Hepatocyte (in vitro differentiated cells): ENCODE measurements at regions not wholly inside any gene's neighbourhood (a gene's known extent, or its start where the extent isn't known, plus 50 kb on each side); places are given as distances from the start of the nearest gene placed in this dataset.

ENCODE experiments used
- EZH2 ChIP-seq: fragments of 200-600 bp; sonication (generic); IDR thresholded peaks from 2 replicates; pipeline ENCODE4 v1.6.1; 2016; ENCODE audit warnings: antibody characterized with exemption, mild to moderate bottlenecking, borderline replicate concordance
- EZH2phosphoT487 ChIP-seq: fragments of 200-600 bp; sonication (generic); IDR thresholded peaks from one replicate; pipeline ENCODE4 v1.6.1; 2018; ENCODE audit warnings: antibody characterized with exemption, mild to moderate bottlenecking, low read depth, moderate library complexity; ENCODE audit not compliant: unreplicated experiment, severe bottlenecking
- TF ChIP-seq, protein P1 (sequence below): fragments of 200-600 bp; sonication (generic); IDR thresholded peaks from 2 replicates; pipeline ENCODE4 v1.5.1; 2016; ENCODE audit warnings: antibody characterized with exemption, mild to moderate bottlenecking; ENCODE audit not compliant: poor library complexity

DNA sequence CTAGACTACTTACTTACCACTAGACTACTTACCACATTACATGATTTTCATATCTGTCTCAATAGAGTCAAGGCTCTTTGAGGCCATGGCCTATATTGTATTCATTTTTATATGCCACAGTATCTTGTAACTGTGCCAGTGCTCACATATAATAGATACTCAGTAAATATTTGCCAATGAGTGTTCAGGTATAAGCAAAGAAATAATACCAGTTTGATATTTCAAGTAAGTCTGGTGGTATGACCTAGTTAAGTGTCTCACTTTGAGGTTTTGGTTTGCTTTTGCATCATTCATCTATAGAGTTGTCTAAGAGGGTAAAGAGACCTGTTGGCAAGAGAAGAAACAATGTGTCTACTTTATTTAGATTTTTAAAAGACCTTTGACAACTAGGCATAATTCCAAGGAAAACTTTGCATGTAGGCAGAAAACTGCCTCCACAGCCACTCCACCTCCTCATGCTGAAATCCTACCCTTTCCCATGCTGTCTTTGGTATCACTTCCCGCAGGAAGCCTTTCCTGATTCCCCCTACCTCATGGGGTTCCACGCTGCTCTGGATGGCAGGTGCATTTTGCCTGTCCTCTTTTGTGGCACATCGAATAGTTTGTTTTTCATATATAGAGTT lies 91.3 kb upstream of the KLHL13 start:
- TF ChIP-seq, protein P1, sequence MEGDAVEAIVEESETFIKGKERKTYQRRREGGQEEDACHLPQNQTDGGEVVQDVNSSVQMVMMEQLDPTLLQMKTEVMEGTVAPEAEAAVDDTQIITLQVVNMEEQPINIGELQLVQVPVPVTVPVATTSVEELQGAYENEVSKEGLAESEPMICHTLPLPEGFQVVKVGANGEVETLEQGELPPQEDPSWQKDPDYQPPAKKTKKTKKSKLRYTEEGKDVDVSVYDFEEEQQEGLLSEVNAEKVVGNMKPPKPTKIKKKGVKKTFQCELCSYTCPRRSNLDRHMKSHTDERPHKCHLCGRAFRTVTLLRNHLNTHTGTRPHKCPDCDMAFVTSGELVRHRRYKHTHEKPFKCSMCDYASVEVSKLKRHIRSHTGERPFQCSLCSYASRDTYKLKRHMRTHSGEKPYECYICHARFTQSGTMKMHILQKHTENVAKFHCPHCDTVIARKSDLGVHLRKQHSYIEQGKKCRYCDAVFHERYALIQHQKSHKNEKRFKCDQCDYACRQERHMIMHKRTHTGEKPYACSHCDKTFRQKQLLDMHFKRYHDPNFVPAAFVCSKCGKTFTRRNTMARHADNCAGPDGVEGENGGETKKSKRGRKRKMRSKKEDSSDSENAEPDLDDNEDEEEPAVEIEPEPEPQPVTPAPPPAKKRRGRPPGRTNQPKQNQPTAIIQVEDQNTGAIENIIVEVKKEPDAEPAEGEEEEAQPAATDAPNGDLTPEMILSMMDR: no peak
- no peak for TF ChIP-seq EZH2
- TF ChIP-seq EZH2phosphoT487: no peak
